ENCODE measurements at regions not wholly inside any gene's neighbourhood (a gene's known extent, or its start where the extent isn't known, plus 50 kb on each side); places are given as distances from the start of the nearest gene placed in this dataset.

GRCh38 chr1:83756984-83757717, 241.8 kb downstream of the TTLL7 start:
- Histone ChIP-seq H3K9me3 (no peaks in the 10 kb centered on the region), H3K4me3 (no peak overlapping the region), H3K27me3 (no peaks in the 10 kb centered on the region), H3K36me3 (no peaks in the 10 kb centered on the region), H3K4me1 (peaks cover 0 to 20% (median 6%) of the 10 kb centered on the region in 4 donors), H3K27ac (peak overlapping the region in 2 of 3 donors; percentile 68 to 71)
- DNase-seq (peak in 1 of 3 donors; percentile 62), ATAC-seq (peak; percentile 87 to 94 (median 90))
- WGBS (ENCODE audit: insufficient coverage, low coverage, low lambda C conversion rate, missing lambda C conversion rate), result 51% methylated on average over 8 of the region's 8 CpGs
- TF ChIP-seq POLR2A (IDR thresholded peaks at IDR 0.05), result no peak
- intact Hi-C loops (cut with DNase I), result no loop called here

- H3K27me3 ChIP-seq, result no peaks in the 10 kb centered on the region
- ATAC-seq (no peak), DNase-seq (no peak)
- no peak overlapping the region for H3K27ac ChIP-seq
- TF ChIP-seq CTCF (IDR thresholded peaks at IDR 0.05), result no peak
- TF ChIP-seq POLR2A (IDR thresholded peaks at IDR 0.05), result no peak
- no peaks in the 10 kb centered on the region for H3K36me3 ChIP-seq
- intact Hi-C loops (cut with DNase I), result no loop called here
- WGBS (ENCODE audit: insufficient coverage, low coverage, low lambda C conversion rate, missing lambda C conversion rate), result 89% methylated on average over 2 of the region's 2 CpGs
- no peaks in the 10 kb centered on the region for H3K9me3 ChIP-seq
- H3K4me1 ChIP-seq, result peaks cover 0 to 22% (median 7%) of the 10 kb centered on the region in 4 donors
- no peak overlapping the region for H3K4me3 ChIP-seq
These were observed 247.3 kb downstream of the TTLL7 start for GRCh38 chr1:83751602-83752001.

GRCh38 chr1:83750201-83750600, 248.7 kb downstream of the TTLL7 start:
- intact Hi-C loops (cut with DNase I), result no loop called here
- TF ChIP-seq CTCF (IDR thresholded peaks at IDR 0.05), result no peak
- TF ChIP-seq POLR2A (IDR thresholded peaks at IDR 0.05), result no peak
- no peak for ATAC-seq
- no peaks in the 10 kb centered on the region for H3K27me3 ChIP-seq
- no peak overlapping the region for H3K27ac ChIP-seq
- no peak overlapping the region for H3K4me3 ChIP-seq
- DNase-seq, result no peak
- peaks cover 0 to 29% (median 7%) of the 10 kb centered on the region in 4 donors for H3K4me1 ChIP-seq
- H3K9me3 ChIP-seq, result no peaks in the 10 kb centered on the region
- H3K36me3 ChIP-seq, result no peaks in the 10 kb centered on the region
- 73% methylated on average over 1 of the region's 1 CpG for WGBS (ENCODE audit: insufficient coverage, low coverage, low lambda C conversion rate, missing lambda C conversion rate)

- Histone ChIP-seq H3K27me3 (no peaks in the 10 kb centered on the region), H3K4me1 (peaks cover 0 to 21% (median 3%) of the 10 kb centered on the region in 4 donors), H3K4me3 (no peak overlapping the region), H3K9me3 (no peaks in the 10 kb centered on the region), H3K27ac (peak overlapping the region in 1 of 3 donors; percentile 22), H3K36me3 (no peaks in the 10 kb centered on the region)
- DNase-seq, result no peak
- WGBS (ENCODE audit: insufficient coverage, low coverage, low lambda C conversion rate, missing lambda C conversion rate), result 40% methylated on average over 4 of the region's 4 CpGs
- no peak for TF ChIP-seq POLR2A (IDR thresholded peaks at IDR 0.05)
- ATAC-seq, result peak; percentile 60 to 78 (median 70)
- intact Hi-C loops (cut with DNase I), result no loop called here
These were observed 251.0 kb downstream of the TTLL7 start for GRCh38 chr1:83747853-83748482.

GRCh38 chr1:83746234-83746633, 252.7 kb downstream of the TTLL7 start:
- Histone ChIP-seq H3K36me3 (no peaks in the 10 kb centered on the region), H3K4me3 (no peak overlapping the region), H3K27me3 (no peaks in the 10 kb centered on the region), H3K9me3 (no peaks in the 10 kb centered on the region), H3K27ac (no peak overlapping the region), H3K4me1 (peaks cover 0 to 21% (median 3%) of the 10 kb centered on the region in 4 donors)
- ATAC-seq (peak; percentile 52 to 66 (median 62)), DNase-seq (peak in 1 of 3 donors; percentile 57)
- WGBS (ENCODE audit: insufficient coverage, low coverage, low lambda C conversion rate, missing lambda C conversion rate), result 31% methylated on average over 5 of the region's 5 CpGs
- intact Hi-C loops (cut with DNase I), result no loop called here
- no peak for TF ChIP-seq CTCF (IDR thresholded peaks at IDR 0.05)
- TF ChIP-seq POLR2A (IDR thresholded peaks at IDR 0.05), result no peak

Data from right lobe of liver (tissue), 6 donors.